Endothelial cell of umbilical vein (primary cell): ENCODE measurements at regions not wholly inside any gene's neighbourhood (a gene's known extent, or its start where the extent isn't known, plus 50 kb on each side); places are given as distances from the start of the nearest gene placed in this dataset.

ENCODE experiments used
- CTCF ChIP-seq, 2 donors: IDR thresholded peaks; 1 replicate in 1 of 2; 2 replicates in 1 of 2; pipeline ENCODE4 v1.5.1; 2011; ENCODE audit warnings: low read length in 2 of 2, mild to moderate bottlenecking in 2 of 2, moderate library complexity in 2 of 2, control low read depth in 1 of 2, inconsistent platforms in 1 of 2, low read depth in 1 of 2; ENCODE audit not compliant: insufficient read depth in 1 of 2; ENCODE audit errors: extremely low read depth in 1 of 2
- EZH2 ChIP-seq: IDR thresholded peaks from 2 replicates; pipeline ENCODE4 v1.6.1; 2012; ENCODE audit warnings: borderline replicate concordance, low read depth, mild to moderate bottlenecking, moderate library complexity, low read length, inconsistent platforms; ENCODE audit not compliant: severe bottlenecking
- FOS ChIP-seq: IDR thresholded peaks from 2 replicates; pipeline ENCODE4 v1.6.1; 2011; ENCODE audit warnings: mild to moderate bottlenecking, low read length, moderate library complexity, borderline replicate concordance; ENCODE audit not compliant: insufficient read depth
- JUN ChIP-seq: IDR thresholded peaks from 2 replicates; pipeline ENCODE4 v1.6.1; 2011; ENCODE audit warnings: borderline replicate concordance, low read depth; ENCODE audit not compliant: insufficient read length, insufficient read depth
- MAX ChIP-seq: IDR thresholded peaks from 2 replicates; pipeline ENCODE4 v1.6.1; 2011; ENCODE audit not compliant: insufficient read depth, insufficient read length
- MYC ChIP-seq: IDR thresholded peaks from one replicate; pipeline ENCODE4 v1.6.1; 2011; ENCODE audit warnings: mild to moderate bottlenecking, low read depth, low read length
- POLR2A ChIP-seq: IDR thresholded peaks from 2 replicates; pipeline ENCODE4 v1.6.1; 2012; ENCODE audit warnings: low read depth, mild to moderate bottlenecking, control low read depth, low read length
- POLR2AphosphoS5 ChIP-seq: IDR thresholded peaks from 2 replicates; pipeline ENCODE4 v1.6.1; 2012; ENCODE audit warnings: low read depth, mild to moderate bottlenecking, control low read depth, low read length, moderate library complexity; ENCODE audit not compliant: insufficient read depth

GRCh38 chr15:77731945-77732344 lies 99.2 kb upstream of the LINGO1 start:
- TF ChIP-seq EZH2 = no peak
- no peak for TF ChIP-seq POLR2A
- TF ChIP-seq MAX = no peak
- no peak for TF ChIP-seq CTCF (IDR thresholded peaks at IDR 0.05; ENCODE audit: extremely low read depth in 1 of 2, insufficient read depth in 1 of 2, low read depth in 1 of 2, low read length in 2 of 2)
- no peak for TF ChIP-seq JUN
- no peak for TF ChIP-seq MYC
- TF ChIP-seq FOS = no peak
- no peak for TF ChIP-seq POLR2AphosphoS5
